Keratinocyte (primary cell): ENCODE measurements at regions not wholly inside any gene's neighbourhood (a gene's known extent, or its start where the extent isn't known, plus 50 kb on each side); places are given as distances from the start of the nearest gene placed in this dataset.

Source experiments
- DNase-seq: peaks from one replicate; pipeline ENCODE4 v3.0.0-alpha.2; 2011; ENCODE audit warnings: low read depth, missing footprints, low spot score
- FAIRE-seq: peaks from 2 replicates; lab custom pipeline; 2011; peaks lifted over from hg19 to GRCh38; lab: Jason Lieb, UNC
- H2AFZ ChIP-seq: 2 replicates; pipeline ENCODE4 v1.6.0; 2012; ENCODE audit warnings: low read length, control low read depth, inconsistent platforms; ENCODE audit not compliant: control insufficient read depth
- H3K27ac ChIP-seq: 2 replicates; pipeline ENCODE4 v1.5.1; 2011; ENCODE audit warnings: low read length; ENCODE audit not compliant: control insufficient read depth, insufficient read depth
- H3K27me3 ChIP-seq: 3 replicates; pipeline ENCODE4 v1.6.0; 2011; ENCODE audit warnings: low read length; ENCODE audit not compliant: control insufficient read depth, insufficient read depth; ENCODE audit errors: extremely low read depth
- H3K36me3 ChIP-seq, 2 experiments: 2 replicates in 1 of 2; 3 replicates in 1 of 2; pipeline ENCODE4 v1.5.1; 2011; ENCODE audit warnings: low read length in 2 of 2, mild to moderate bottlenecking in 1 of 2; ENCODE audit not compliant: control insufficient read depth in 2 of 2, insufficient read depth in 2 of 2; ENCODE audit errors: extremely low read depth in 1 of 2
- H3K4me1 ChIP-seq: 3 replicates; pipeline ENCODE4 v1.5.1; 2011; ENCODE audit warnings: low read length; ENCODE audit not compliant: control insufficient read depth, insufficient read depth; ENCODE audit errors: extremely low read depth
- H3K4me2 ChIP-seq: 3 replicates; pipeline ENCODE4 v1.6.0; 2011; ENCODE audit warnings: low read depth, low read length; ENCODE audit not compliant: control insufficient read depth, insufficient read depth; ENCODE audit errors: extremely low read depth
- H3K4me3 ChIP-seq, 3 experiments: fragments of 200-600 bp in 1 of 3; sonication (generic) in 1 of 3; 2 replicates in 2 of 3; 3 replicates in 1 of 3; pipeline ENCODE4 v1.5.1; 2011 to 2016; ENCODE audit warnings: low read length in 3 of 3, mild to moderate bottlenecking in 3 of 3, control low read depth in 2 of 3, inconsistent platforms in 1 of 3, low read depth in 1 of 3, mixed read lengths in 1 of 3, mixed run types in 1 of 3, moderate library complexity in 1 of 3; ENCODE audit not compliant: control insufficient read depth in 2 of 3, insufficient read depth in 2 of 3; ENCODE audit errors: extremely low read depth in 1 of 3
- H3K79me2 ChIP-seq: 2 replicates; pipeline ENCODE4 v1.6.0; 2012; ENCODE audit warnings: low read length; ENCODE audit not compliant: control insufficient read depth, insufficient read depth
- H3K9ac ChIP-seq: 3 replicates; pipeline ENCODE4 v1.6.0; 2011; ENCODE audit warnings: low read length; ENCODE audit not compliant: control insufficient read depth, insufficient read depth; ENCODE audit errors: extremely low read depth
- H3K9me1 ChIP-seq: 3 replicates; pipeline ENCODE4 v1.6.0; 2011; ENCODE audit warnings: low read length; ENCODE audit not compliant: control insufficient read depth, insufficient read depth; ENCODE audit errors: extremely low read depth
- H3K9me3 ChIP-seq: 2 replicates; pipeline ENCODE4 v1.5.1; 2012; ENCODE audit warnings: low read depth, low read length; ENCODE audit not compliant: control insufficient read depth
- H4K20me1 ChIP-seq: 3 replicates; pipeline ENCODE4 v1.6.0; 2011; ENCODE audit warnings: low read length; ENCODE audit not compliant: control insufficient read depth, insufficient read depth; ENCODE audit errors: extremely low read depth
- EZH2 ChIP-seq: IDR thresholded peaks from one replicate; pipeline ENCODE4 v1.6.1; 2012; ENCODE audit warnings: inconsistent platforms, mild to moderate bottlenecking, low read length, moderate library complexity
- dilution Hi-C: fragments of 300-500 bp; cut with MboI; formaldehyde crosslinking; loops from one replicate; pipeline ENCODE4 v1.7.0; 2020; ENCODE audit warnings: low sequenced_read_pairs; ENCODE audit not compliant: extremely low pct_ligation_motif_present
- TF ChIP-seq, protein P1 (sequence below), 3 experiments: IDR thresholded peaks in 1 of 3; conservative IDR thresholded peaks in 1 of 3; optimal IDR thresholded peaks in 1 of 3; 2 replicates in 2 of 3; 3 replicates in 1 of 3; pipeline versions ENCODE3 to v1.5.1; 2011; ENCODE audit warnings: low read length in 3 of 3, mild to moderate bottlenecking in 3 of 3, moderate library complexity in 2 of 3, control low read depth in 1 of 3, inconsistent platforms in 1 of 3; ENCODE audit not compliant: insufficient read depth in 2 of 3; ENCODE audit errors: extremely low read depth in 1 of 3

DNA sequence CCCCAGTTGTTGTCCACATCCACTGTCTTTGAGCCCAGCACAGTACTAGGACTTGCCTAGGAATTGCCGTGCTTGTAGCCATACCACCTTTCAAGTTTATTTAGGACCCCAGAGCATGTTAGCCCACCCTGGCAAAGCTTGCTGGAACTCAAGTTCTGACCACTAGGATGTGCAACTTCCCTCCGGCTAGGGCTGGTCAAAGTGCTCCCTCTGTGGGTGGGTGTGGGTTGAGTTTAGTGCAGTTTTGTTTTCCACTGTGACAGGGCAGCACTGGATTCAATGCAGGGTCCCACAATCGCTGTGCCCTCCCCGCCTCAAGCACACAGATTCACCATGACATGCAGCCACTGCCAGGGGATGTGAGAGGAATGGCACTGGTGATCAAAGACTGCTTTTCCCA is 96.0 kb downstream of the RASGEF1B start:
- FAIRE-seq, result no peak
- Histone ChIP-seq H3K4me3 (no peak overlapping the region), H3K9ac (no peak overlapping the region), H4K20me1 (no peaks in the 10 kb centered on the region), H3K27me3 (peaks cover 3% of the 10 kb centered on the region), H3K9me3 (no peaks in the 10 kb centered on the region), H3K4me2 (no peak overlapping the region), H3K9me1 (no peaks in the 10 kb centered on the region), H3K27ac (no peak overlapping the region), H3K36me3 (no peaks in the 10 kb centered on the region), H3K79me2 (no peaks in the 10 kb centered on the region), H3K4me1 (no peaks in the 10 kb centered on the region), H2AFZ (no peak overlapping the region)
- TF ChIP-seq EZH2, result no peak
- TF ChIP-seq, protein P1, sequence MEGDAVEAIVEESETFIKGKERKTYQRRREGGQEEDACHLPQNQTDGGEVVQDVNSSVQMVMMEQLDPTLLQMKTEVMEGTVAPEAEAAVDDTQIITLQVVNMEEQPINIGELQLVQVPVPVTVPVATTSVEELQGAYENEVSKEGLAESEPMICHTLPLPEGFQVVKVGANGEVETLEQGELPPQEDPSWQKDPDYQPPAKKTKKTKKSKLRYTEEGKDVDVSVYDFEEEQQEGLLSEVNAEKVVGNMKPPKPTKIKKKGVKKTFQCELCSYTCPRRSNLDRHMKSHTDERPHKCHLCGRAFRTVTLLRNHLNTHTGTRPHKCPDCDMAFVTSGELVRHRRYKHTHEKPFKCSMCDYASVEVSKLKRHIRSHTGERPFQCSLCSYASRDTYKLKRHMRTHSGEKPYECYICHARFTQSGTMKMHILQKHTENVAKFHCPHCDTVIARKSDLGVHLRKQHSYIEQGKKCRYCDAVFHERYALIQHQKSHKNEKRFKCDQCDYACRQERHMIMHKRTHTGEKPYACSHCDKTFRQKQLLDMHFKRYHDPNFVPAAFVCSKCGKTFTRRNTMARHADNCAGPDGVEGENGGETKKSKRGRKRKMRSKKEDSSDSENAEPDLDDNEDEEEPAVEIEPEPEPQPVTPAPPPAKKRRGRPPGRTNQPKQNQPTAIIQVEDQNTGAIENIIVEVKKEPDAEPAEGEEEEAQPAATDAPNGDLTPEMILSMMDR (optimal IDR thresholded peaks at IDR 0.05 in 1 of 3, IDR thresholded peaks at IDR 0.05 in 1 of 3, conservative IDR thresholded peaks at IDR 0.05 in 1 of 3; ENCODE audit: extremely low read depth in 1 of 3, insufficient read depth in 2 of 3, low read length in 3 of 3), result no peak
- no peak for DNase-seq
- dilution Hi-C loops, result no loop called here

DNA sequence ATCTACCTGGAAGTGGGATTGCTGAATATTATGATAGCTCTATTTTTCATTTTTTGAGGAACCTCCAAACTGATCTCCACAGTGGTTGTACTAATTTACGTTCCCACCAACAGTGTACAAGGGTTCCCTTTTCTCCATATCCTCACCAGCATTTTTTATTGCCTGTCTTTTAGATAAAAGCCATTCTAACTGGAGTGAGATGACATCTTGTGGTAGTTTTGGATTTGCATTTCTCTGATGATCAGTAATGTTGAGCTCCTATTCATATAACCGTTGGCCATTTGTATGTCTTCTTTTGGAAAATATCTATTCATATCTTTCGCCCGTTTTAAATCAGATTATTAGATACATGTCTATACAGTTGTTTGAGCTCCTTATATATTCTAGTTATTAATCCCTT is 101.8 kb downstream of the RASGEF1B start:
- no peak for DNase-seq
- no peaks in the 10 kb centered on the region for H3K4me1 ChIP-seq
- no peaks in the 10 kb centered on the region for H3K9me3 ChIP-seq
- no peak overlapping the region for H3K4me3 ChIP-seq
- no peak for FAIRE-seq
- H3K36me3 ChIP-seq, result no peaks in the 10 kb centered on the region
- TF ChIP-seq, protein P1 (optimal IDR thresholded peaks at IDR 0.05 in 1 of 3, IDR thresholded peaks at IDR 0.05 in 1 of 3, conservative IDR thresholded peaks at IDR 0.05 in 1 of 3; ENCODE audit: extremely low read depth in 1 of 3, insufficient read depth in 2 of 3, low read length in 3 of 3), result no peak
- no peak for TF ChIP-seq EZH2
- H4K20me1 ChIP-seq, result no peaks in the 10 kb centered on the region
- H3K27me3 ChIP-seq, result no peaks in the 10 kb centered on the region
- no peak overlapping the region for H2AFZ ChIP-seq
- H3K27ac ChIP-seq, result no peak overlapping the region
- dilution Hi-C loops, result no loop called here
- no peaks in the 10 kb centered on the region for H3K9me1 ChIP-seq
- H3K4me2 ChIP-seq, result no peak overlapping the region
- H3K79me2 ChIP-seq, result no peaks in the 10 kb centered on the region
- no peak overlapping the region for H3K9ac ChIP-seq
